ENCODE measurements at regions not wholly inside any gene's neighbourhood (a gene's known extent, or its start where the extent isn't known, plus 50 kb on each side); places are given as distances from the start of the nearest gene placed in this dataset.

DNA sequence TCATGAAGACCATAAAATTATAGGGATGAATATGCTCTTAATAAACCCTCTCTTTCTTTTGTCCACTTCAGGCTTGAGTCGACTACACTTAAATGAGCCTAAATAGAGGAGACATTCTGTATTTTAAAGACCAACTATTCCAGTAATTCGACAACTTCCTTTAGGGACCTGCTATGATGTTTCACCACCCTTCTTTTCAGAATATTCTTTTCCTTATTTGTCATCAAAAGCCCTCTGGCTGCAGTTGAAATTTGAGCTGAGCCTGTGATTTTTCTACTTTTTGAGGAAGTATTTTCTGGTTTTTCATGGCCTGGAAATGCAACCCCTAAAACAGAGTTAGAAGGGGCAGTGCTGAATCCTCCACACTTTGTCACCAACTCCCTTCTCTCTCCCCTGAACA, 287.0 kb downstream of the EPHA4 start:
- no peak for DNase-seq (ENCODE audit: low spot score)

- DNase-seq (ENCODE audit: low spot score): no peak
Measured at GRCh38 chr2:221286406-221286805, 285.7 kb downstream of the EPHA4 start.

- no peak for DNase-seq (ENCODE audit: low spot score)
Measured at GRCh38 chr2:221289389-221289788, 282.7 kb downstream of the EPHA4 start.

DNA sequence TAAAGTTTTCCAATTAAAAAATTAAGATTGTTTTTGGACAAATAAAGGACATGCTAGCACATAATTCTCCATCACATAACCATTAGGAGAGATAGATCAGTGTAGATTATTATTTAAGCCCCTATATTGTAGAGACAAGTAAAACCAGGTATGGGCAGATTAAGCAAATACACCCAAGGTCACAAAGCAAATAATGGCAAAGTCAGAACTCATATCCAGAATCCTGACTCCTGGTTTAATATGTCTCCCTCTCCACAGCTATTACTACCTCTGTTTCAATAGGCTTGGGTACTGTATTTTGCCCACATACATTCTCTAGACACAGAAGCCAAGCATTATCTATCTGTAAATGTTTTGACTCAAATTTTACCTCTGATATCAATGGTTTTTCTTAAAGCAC, 282.3 kb downstream of the EPHA4 start:
- DNase-seq (ENCODE audit: low spot score): no peak

DNA sequence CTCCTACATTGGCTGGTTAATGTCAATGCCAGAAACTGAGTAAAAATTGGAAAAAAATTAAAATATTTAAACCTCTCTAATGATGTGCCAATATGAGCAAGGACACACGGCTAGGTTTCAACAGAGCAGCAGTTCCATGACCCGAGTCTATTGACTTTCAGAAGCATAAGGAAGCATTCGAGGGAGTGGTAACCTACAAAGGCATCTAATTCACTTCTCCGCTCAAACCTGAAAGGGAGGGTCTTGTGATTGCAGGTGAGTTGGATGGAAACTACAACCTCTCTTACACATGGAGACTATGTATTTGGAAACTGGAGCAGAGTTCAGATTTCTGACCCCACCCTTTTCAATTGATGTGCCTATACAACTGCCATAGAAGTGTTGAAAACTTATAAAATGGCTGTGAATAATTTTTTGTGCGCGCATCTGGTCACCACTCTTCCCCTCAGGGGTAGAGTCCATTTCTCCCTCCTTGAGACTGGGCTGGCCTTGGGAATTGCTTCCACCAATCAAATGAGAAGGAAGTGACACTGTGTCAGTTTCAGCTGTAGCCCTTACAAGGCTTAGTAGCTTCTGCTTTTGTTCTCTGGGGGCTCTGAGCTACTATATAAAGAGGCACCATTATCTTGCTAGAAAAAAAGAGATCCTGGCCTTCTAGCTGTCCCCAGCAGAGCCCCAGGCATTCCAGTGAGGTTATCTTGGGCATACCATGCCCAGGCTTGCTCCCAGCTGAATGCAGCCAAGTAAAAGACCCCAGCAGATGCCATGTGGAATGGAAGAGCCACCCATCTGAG, 278.0 kb downstream of the EPHA4 start:
- DNase-seq (ENCODE audit: low spot score): no peak

DNA sequence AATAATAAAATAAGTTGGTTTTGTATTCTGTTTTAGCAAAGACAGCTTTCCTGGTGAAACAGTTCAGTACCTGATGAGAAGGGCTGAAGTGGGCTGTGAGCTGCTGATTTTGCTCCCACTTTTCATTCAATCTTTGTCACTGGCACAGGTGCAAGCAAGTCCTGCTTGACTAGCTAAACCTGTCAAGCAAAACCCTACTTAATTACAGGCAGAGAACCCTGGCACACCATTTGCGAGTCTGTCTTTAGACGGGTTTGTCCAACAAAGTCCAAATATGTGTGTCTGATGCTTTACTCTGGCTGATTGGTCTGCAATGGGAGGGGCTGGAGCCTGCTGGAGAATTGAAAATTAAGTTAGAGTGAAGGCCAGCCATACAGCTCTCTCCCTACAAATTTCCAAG, 267.2 kb downstream of the EPHA4 start:
- no peak for DNase-seq (ENCODE audit: low spot score)

- no peak for DNase-seq (ENCODE audit: low spot score)
Measured at GRCh38 chr2:221308507-221309066, 263.5 kb downstream of the EPHA4 start.

- DNase-seq (ENCODE audit: low spot score): no peak
Measured at GRCh38 chr2:221309892-221310583, 262.1 kb downstream of the EPHA4 start.

DNA sequence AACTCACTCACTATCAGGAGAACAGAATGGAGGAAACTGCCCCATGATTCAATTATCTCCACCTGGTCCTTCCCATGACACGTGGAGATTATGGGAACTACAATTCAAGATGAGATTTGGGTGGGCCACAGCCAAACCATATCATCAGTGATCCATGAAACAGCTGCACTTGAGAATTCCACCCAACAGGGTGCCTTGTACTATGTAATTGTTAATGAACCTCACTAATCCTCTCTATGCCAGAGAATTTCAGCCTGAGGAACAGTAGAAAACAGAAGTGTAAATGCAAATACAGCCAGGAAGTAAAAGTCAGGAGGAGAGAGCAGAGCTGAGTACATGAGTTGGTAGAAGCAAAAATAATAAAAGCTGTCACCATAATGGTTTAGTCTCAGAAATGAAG, 261.4 kb downstream of the EPHA4 start:
- DNase-seq (ENCODE audit: low spot score): no peak

GRCh38 chr2:221312634-221313033, 259.5 kb downstream of the EPHA4 start:
- no peak for DNase-seq (ENCODE audit: low spot score)

GRCh38 chr2:221314786-221315185, 257.3 kb downstream of the EPHA4 start:
- DNase-seq (ENCODE audit: low spot score): no peak

DNA sequence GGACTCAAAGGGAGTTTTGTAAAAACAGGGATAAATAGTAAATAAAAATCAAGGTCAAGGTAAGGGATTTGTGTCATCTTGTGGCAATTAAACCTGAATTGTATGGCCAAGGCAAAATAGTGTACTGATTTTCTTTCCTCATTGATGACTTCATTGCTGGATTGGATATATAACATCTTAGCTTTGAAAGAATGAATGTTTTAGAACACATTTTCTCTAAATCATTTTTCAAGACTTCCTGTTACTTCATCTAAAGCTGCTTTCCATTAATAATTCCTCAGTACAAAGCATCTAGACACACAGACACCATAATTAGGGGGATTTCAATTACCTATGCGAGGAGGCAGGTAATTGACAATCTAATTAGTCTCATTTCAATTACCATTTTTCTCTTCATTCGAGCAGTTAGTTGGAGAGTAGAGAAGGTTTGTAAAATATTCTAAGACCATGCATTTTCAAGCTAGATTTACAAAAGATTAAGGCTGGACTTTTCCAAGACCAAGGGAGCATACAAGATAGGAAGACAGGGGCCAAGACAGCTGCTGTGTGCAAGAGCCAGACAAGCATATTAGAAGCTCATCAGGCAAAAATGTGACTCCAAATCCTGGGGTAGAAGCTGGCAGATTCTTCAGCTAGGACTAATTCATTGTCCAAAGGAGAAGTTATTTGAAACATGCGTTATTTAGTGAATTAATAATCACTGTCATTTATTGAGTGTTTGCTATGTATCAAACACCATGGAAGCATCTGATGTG, 253.6 kb downstream of the EPHA4 start:
- DNase-seq (ENCODE audit: low spot score): no peak

DNA sequence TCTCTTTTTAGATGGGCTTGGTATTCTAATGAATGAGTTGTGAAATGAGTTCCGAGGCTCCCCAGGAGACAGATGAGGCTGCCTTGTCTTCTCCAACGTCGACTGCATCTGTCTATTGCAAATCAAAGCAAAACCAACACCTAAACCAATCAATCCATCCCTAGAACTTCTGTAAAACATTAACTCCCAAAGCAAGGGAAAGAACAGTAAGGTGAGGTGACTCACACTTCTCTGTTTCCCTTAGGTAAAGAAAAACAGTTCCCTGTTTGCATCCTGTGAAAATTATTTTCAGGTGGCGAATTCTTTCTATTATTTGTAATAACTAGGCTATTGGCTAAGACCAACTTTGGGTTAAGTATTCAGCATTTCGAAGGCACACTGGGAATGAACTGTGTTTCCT, 249.4 kb downstream of the EPHA4 start:
- peak; percentile 54 for DNase-seq (ENCODE audit: low spot score)

- DNase-seq (ENCODE audit: low spot score): no peak
Measured at GRCh38 chr2:221323513-221323912, 248.6 kb downstream of the EPHA4 start.

GRCh38 chr2:221330436-221330835, 241.7 kb downstream of the EPHA4 start:
- no peak for DNase-seq (ENCODE audit: low spot score)

DNA sequence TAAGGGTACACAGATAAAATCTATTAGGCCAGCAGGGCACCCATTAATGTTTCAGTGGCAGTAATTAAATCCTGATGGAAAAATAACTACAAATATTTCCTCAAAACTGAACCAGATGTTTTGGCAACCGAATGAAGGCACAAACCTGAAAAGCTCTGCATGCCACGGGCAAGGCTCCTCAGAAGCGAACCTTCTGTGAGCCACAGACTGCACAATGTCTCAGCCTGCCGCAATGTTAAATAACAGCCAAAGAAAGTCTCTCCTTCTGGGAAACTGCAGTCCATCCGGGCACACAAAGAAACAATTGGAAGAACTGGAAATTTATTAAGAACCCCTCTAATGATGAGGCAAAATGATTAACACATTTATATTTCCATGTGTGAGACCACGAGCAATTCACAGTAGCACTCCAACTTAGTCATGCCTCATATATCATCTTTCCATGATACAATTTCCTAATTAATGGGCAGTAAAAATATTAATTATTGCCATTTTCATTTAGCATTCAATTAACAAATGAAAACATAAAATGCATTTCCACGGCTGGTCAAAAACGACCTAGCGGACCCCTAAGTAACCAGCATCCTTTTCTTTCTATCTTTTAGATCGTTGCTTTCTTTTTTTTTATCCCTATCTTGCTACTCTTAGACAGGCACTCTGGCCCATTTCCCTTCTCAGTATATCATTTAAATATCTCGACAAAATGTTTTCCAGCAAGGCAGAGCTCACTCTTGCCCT, 237.5 kb downstream of the EPHA4 start:
- DNase-seq (ENCODE audit: low spot score): no peak

DNA sequence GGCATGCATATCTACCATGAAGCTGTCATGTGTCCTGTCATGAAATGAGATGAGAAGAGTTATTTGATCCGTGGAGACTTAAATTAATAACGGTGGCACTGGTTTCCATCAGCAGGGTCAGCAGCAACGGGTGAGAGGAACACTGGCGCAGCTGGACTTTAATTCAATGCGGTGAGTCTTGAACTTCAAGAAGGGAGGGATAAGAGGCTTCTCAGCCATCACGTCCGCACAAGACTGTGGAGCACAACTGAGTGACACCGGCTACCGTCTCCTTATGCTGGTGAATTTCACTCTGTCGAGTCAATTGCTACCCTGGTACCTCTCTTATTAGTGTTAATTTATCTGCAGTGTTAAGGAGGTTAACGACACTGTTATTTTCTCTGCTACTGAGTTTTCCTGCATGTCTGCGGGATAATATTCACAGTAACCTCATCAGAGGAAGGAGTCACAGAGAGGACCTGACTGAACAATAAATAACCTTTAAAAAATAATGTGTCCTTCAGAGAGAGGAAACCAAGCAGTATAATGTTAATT, 236.8 kb downstream of the EPHA4 start:
- DNase-seq (ENCODE audit: low spot score): no peak

- DNase-seq (ENCODE audit: low spot score): no peak
Measured at GRCh38 chr2:221336967-221337366, 235.1 kb downstream of the EPHA4 start.

DNA sequence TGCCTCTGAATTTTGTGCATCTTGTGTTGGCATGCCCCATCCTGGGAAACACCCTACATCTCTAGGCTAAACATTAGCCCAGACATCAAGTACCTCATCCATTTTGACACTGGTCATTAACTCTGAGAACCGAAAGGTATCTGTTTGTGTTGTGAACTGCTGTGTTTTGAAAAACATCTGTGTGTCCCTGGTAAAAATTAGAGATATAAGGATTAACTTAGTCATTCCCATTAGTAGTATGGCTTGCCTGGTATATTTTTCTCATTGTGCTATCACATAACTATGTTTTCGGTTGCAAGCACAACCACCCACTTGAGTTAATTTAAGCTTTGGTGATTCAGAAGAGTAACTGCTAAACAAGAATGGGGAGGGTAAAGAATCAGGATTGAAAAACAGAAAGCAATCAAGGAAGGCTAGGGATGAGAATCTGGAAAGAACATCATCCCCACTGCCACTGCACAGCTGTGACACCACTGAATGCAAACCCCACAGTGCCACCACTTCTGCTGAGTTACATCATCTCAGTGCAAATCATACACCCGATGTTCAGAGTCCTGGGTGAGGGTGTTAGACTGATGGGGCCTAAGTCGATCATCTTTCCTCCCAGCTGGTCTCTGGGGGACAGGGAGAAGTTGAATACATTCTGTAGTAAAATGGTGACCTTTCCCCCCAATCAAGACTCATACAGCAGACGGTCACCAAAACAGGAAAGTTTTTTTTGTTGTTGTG, 234.0 kb downstream of the EPHA4 start:
- DNase-seq (ENCODE audit: low spot score): no peak

DNA sequence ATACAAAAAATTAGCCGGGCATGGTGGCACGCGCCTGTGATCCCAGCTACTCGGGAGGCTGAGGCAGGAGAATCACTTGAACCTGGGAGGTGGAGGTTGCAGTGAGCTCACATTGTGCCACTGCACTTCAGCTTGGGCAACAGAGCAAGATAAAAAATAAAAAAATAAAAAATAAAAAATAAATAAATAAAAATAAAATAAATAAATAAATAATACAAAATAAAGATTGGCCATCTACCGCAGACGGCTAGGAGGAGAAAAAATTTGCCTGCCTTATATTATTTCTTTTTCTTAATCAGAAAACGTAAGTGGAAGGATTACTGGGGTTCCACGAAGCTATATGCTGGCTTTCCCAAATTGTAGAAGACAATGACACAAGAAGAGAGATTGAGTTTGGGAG, 229.7 kb downstream of the EPHA4 start:
- no peak for DNase-seq (ENCODE audit: low spot score)

DNA sequence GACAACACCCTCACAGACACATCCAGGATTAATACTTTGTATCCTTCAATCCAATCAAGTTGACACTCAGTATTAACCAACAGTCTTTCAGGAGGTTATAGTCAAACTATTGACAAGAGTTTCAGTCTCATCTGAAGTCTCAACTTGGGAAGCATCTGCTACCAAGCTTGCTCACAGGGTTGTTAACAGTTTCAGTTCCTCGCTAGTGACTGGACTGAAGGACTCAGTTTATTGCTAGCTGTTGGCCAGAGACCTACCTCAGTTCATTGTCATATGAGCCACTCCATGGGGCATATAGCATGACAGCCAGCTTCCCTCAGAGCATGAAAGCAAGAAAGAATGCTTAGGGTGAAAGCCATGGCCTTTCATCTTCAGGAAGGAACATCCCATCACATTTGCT, 228.6 kb downstream of the EPHA4 start:
- no peak for DNase-seq (ENCODE audit: low spot score)
